ENCODE measurements at regions not wholly inside any gene's neighbourhood (a gene's known extent, or its start where the extent isn't known, plus 50 kb on each side); places are given as distances from the start of the nearest gene placed in this dataset.

GRCh38 chr9:118522093-118523028 is 818.2 kb downstream of the TLR4 start:
- no peaks in the 10 kb centered on the region for H3K36me3 Mint-ChIP-seq
- no peaks in the 10 kb centered on the region for H3K27me3 Mint-ChIP-seq
- H3K4me3 Mint-ChIP-seq = no peak overlapping the region
- no peak overlapping the region for H3K27ac Mint-ChIP-seq
- H3K4me1 Mint-ChIP-seq = no peaks in the 10 kb centered on the region
- no peaks in the 10 kb centered on the region for H3K9me3 Mint-ChIP-seq
- DNase-seq = peak; percentile 18
- peak; percentile 93 for ATAC-seq (replicated peaks)

DNA sequence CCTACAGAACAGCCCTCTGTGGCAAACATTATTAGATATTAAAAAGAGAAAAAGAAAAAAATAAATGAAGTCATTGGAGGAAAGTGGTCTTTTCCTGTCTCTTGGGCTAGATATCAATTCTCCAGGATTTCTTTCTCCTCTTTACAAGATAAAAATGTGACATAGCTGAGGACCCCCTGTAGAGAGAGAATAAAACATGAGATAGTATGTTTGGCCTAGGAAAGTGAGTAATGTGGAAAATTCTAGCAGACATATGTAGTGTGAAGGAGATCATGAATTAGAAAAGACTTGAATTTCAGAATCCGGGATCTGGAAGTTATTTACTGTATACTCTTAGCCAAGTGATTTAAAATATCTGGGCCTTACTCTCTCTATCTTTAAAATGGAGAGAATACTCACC is 823.1 kb downstream of the TLR4 start:
- Mint-ChIP-seq H3K4me1 (peaks cover 3 to 7% of the 10 kb centered on the region in 2 donors), H3K9me3 (no peaks in the 10 kb centered on the region), H3K4me3 (no peak overlapping the region), H3K36me3 (no peaks in the 10 kb centered on the region), H3K27ac (no peak overlapping the region), H3K27me3 (no peaks in the 10 kb centered on the region)
- ATAC-seq (replicated peaks) = no peak
- DNase-seq = no peak

- ATAC-seq (replicated peaks) = peak in 1 of 2 donors; percentile 31
- H3K9me3 Mint-ChIP-seq = peaks cover 0 to 2% of the 10 kb centered on the region in 2 donors
- no peak for DNase-seq
- H3K27ac Mint-ChIP-seq = no peak overlapping the region
- H3K4me1 Mint-ChIP-seq = peaks cover 3 to 7% of the 10 kb centered on the region in 2 donors
- no peak overlapping the region for H3K4me3 Mint-ChIP-seq
- H3K27me3 Mint-ChIP-seq = no peaks in the 10 kb centered on the region
- no peaks in the 10 kb centered on the region for H3K36me3 Mint-ChIP-seq
These were observed 825.0 kb downstream of the TLR4 start for GRCh38 chr9:118529210-118529609.

DNA sequence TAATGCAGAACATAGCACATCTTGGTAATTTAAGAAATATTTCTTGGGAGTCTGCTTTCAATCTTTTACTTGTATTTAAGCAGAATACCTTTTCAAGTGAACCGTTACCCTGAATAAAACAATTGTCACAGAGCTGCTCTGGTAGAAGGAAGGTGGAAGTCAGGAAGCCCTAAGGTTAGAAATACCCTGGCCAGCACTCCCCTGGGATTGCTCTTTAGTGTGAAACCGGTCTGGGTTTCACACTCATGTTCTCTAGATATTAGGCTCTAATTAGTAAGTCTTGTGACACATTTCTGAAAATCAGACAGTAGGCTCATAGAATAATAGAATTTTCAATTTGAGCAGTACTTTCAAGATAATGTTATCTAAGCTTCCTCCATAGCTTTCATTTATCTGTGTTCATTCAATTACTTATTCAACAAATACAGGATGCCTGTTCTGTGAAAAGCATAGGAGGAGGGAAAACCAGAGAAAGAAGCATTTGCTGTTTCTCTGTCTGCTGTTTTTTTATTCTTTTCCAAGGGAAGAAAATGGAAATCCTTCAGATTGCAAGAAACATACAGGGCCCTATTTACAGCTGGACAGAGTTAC is 825.5 kb downstream of the TLR4 start:
- H3K27me3 Mint-ChIP-seq = no peaks in the 10 kb centered on the region
- no peak overlapping the region for H3K4me3 Mint-ChIP-seq
- no peaks in the 10 kb centered on the region for H3K36me3 Mint-ChIP-seq
- DNase-seq (no peak), ATAC-seq (replicated peaks) (peak; percentile 48)
- peaks cover 0 to 2% of the 10 kb centered on the region in 2 donors for H3K9me3 Mint-ChIP-seq
- no peak overlapping the region for H3K27ac Mint-ChIP-seq
- peaks cover 3 to 7% of the 10 kb centered on the region in 2 donors for H3K4me1 Mint-ChIP-seq

GRCh38 chr9:118532592-118532991 is 828.4 kb downstream of the TLR4 start:
- Mint-ChIP-seq H3K9me3 (peaks cover 2 to 4% of the 10 kb centered on the region in 2 donors), H3K27me3 (no peaks in the 10 kb centered on the region), H3K4me3 (no peak overlapping the region), H3K36me3 (no peaks in the 10 kb centered on the region), H3K4me1 (peaks cover 3 to 7% of the 10 kb centered on the region in 2 donors), H3K27ac (no peak overlapping the region)
- ATAC-seq (replicated peaks) = no peak
- DNase-seq = no peak

DNA sequence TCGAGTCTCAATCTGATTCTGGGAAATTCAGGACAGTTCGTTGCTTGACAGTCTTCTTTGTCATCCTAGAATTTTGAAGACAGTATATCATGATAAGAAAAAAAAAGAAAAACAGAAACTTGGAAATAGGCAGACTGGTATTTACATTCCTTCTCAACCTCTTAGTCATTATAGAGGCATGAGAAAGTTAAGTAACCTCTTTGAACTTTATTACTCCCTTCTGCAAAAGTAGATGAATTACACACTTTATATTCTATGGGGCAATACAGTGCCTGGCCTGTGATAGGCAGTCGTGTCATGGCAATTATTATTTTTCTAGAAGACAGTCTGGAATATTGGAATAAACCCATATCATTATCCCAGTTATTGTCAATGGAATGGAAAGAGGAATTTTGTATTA is 828.9 kb downstream of the TLR4 start:
- H3K27me3 Mint-ChIP-seq = no peaks in the 10 kb centered on the region
- H3K4me1 Mint-ChIP-seq = peaks cover 3 to 7% of the 10 kb centered on the region in 2 donors
- peaks cover 2 to 4% of the 10 kb centered on the region in 2 donors for H3K9me3 Mint-ChIP-seq
- DNase-seq (no peak), ATAC-seq (replicated peaks) (no peak)
- H3K27ac Mint-ChIP-seq = no peak overlapping the region
- no peak overlapping the region for H3K4me3 Mint-ChIP-seq
- no peaks in the 10 kb centered on the region for H3K36me3 Mint-ChIP-seq

GRCh38 chr9:118533850-118534249 is 829.6 kb downstream of the TLR4 start:
- no peak overlapping the region for H3K27ac Mint-ChIP-seq
- peaks cover 2 to 4% of the 10 kb centered on the region in 2 donors for H3K9me3 Mint-ChIP-seq
- DNase-seq = no peak
- ATAC-seq (replicated peaks) = no peak
- H3K4me1 Mint-ChIP-seq = peaks cover 3 to 7% of the 10 kb centered on the region in 2 donors
- H3K27me3 Mint-ChIP-seq = no peaks in the 10 kb centered on the region
- no peaks in the 10 kb centered on the region for H3K36me3 Mint-ChIP-seq
- H3K4me3 Mint-ChIP-seq = no peak overlapping the region

DNA sequence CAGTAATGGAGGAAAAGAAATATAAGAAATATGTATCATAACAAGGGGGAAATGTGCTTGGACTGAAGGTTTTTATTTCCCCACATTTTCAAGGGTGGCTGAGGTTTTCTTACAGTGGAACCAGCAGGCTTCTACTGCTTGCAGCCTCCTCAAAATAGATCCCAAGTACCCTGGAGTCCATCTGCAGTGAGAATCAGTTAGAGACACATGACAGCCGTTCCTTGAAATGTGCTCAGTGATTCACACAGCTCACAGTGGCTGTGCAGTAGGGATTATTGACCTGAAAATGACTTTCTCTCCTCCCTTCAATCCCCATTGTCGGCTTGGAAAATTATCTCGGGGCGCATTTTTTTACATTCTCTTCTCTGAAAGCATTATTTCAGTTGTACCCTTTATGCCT is 832.0 kb downstream of the TLR4 start:
- Mint-ChIP-seq H3K27me3 (no peaks in the 10 kb centered on the region), H3K4me3 (no peak overlapping the region), H3K4me1 (no peaks in the 10 kb centered on the region), H3K36me3 (no peaks in the 10 kb centered on the region), H3K27ac (no peak overlapping the region), H3K9me3 (peaks cover 2 to 4% of the 10 kb centered on the region in 2 donors)
- no peak for DNase-seq
- no peak for ATAC-seq (replicated peaks)

DNA sequence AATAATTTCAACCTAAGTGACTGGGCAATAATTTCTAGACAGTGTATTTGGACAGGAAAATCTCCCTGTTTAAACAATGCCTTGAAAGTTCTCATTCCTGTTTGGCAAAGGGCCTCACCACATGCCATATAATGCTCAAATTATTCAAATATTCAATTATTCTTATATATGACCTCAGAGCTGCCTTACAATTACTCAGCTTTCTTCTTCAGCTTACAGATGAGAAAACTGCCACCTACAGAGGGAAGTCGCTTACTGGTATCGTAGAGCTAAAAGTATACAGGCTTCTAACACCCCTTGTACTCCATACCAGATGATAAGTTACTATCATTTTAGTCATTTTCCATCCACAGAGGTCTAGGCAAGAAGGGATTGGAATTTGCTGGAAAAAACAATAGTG is 830.3 kb downstream of the BRINP1 start:
- peaks cover 2 to 4% of the 10 kb centered on the region in 2 donors for H3K9me3 Mint-ChIP-seq
- no peaks in the 10 kb centered on the region for H3K4me1 Mint-ChIP-seq
- H3K27me3 Mint-ChIP-seq = no peaks in the 10 kb centered on the region
- no peak for ATAC-seq (replicated peaks)
- no peak overlapping the region for H3K27ac Mint-ChIP-seq
- no peak overlapping the region for H3K4me3 Mint-ChIP-seq
- DNase-seq = no peak
- H3K36me3 Mint-ChIP-seq = no peaks in the 10 kb centered on the region

- no peaks in the 10 kb centered on the region for H3K36me3 Mint-ChIP-seq
- H3K27ac Mint-ChIP-seq = no peak overlapping the region
- no peaks in the 10 kb centered on the region for H3K4me1 Mint-ChIP-seq
- DNase-seq = no peak
- H3K9me3 Mint-ChIP-seq = no peaks in the 10 kb centered on the region
- H3K4me3 Mint-ChIP-seq = no peak overlapping the region
- no peaks in the 10 kb centered on the region for H3K27me3 Mint-ChIP-seq
- no peak for ATAC-seq (replicated peaks)
These were observed 815.8 kb downstream of the BRINP1 start for GRCh38 chr9:118553465-118553864.

- H3K27me3 Mint-ChIP-seq = no peaks in the 10 kb centered on the region
- no peaks in the 10 kb centered on the region for H3K36me3 Mint-ChIP-seq
- no peaks in the 10 kb centered on the region for H3K9me3 Mint-ChIP-seq
- no peaks in the 10 kb centered on the region for H3K4me1 Mint-ChIP-seq
- DNase-seq = no peak
- no peak for ATAC-seq (replicated peaks)
- H3K4me3 Mint-ChIP-seq = no peak overlapping the region
- H3K27ac Mint-ChIP-seq = no peak overlapping the region
These were observed 814.2 kb downstream of the BRINP1 start for GRCh38 chr9:118554987-118555386.

GRCh38 chr9:118558026-118558425 is 811.2 kb downstream of the BRINP1 start:
- H3K4me1 Mint-ChIP-seq = no peaks in the 10 kb centered on the region
- no peaks in the 10 kb centered on the region for H3K36me3 Mint-ChIP-seq
- no peak for DNase-seq
- ATAC-seq (replicated peaks) = no peak
- no peak overlapping the region for H3K4me3 Mint-ChIP-seq
- H3K27ac Mint-ChIP-seq = no peak overlapping the region
- H3K9me3 Mint-ChIP-seq = no peaks in the 10 kb centered on the region
- no peaks in the 10 kb centered on the region for H3K27me3 Mint-ChIP-seq

DNA sequence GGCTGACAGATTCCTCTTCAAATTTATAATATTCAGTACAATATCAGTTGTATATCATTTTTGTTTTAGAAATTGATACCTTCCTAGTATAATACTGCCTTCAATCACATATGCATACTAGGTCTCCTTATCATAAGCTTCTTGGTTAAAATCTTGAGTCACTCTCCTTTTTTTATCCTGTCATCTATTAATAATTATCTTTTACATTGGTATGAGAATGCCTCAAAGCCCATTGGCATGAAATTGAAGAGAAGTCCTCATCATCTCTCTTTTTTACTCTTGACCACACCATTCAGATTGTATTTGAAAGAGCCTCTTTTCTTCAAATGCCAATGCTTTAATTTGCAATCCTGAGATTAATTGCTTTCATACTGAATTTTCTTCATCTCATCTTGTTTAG is 810.3 kb downstream of the BRINP1 start:
- Mint-ChIP-seq H3K27ac (no peak overlapping the region), H3K27me3 (no peaks in the 10 kb centered on the region), H3K4me1 (no peaks in the 10 kb centered on the region), H3K4me3 (no peak overlapping the region), H3K36me3 (no peaks in the 10 kb centered on the region), H3K9me3 (no peaks in the 10 kb centered on the region)
- no peak for ATAC-seq (replicated peaks)
- DNase-seq = no peak

DNA sequence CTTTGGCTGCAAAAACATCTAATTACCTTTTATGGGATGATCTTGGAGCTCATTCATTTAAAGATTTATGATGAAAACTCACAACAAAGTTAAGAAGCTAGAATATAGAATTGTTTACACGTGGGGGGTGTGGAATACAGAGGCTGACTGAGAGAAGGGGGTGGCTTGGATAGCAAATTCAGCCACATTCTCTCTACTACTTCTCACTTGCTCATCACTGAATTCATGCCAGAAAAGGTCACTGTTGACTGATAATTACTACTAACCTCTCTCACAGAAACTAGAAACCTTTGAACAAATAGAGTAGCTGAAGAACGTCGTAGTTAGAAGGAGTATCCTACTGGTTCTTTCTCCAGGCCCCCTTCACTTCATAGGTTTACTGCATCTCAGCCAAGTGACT is 808.2 kb downstream of the BRINP1 start:
- H3K27me3 Mint-ChIP-seq = no peaks in the 10 kb centered on the region
- H3K27ac Mint-ChIP-seq = no peak overlapping the region
- H3K36me3 Mint-ChIP-seq = no peaks in the 10 kb centered on the region
- H3K9me3 Mint-ChIP-seq = no peaks in the 10 kb centered on the region
- no peaks in the 10 kb centered on the region for H3K4me1 Mint-ChIP-seq
- H3K4me3 Mint-ChIP-seq = no peak overlapping the region
- no peak for DNase-seq
- ATAC-seq (replicated peaks) = no peak

DNA sequence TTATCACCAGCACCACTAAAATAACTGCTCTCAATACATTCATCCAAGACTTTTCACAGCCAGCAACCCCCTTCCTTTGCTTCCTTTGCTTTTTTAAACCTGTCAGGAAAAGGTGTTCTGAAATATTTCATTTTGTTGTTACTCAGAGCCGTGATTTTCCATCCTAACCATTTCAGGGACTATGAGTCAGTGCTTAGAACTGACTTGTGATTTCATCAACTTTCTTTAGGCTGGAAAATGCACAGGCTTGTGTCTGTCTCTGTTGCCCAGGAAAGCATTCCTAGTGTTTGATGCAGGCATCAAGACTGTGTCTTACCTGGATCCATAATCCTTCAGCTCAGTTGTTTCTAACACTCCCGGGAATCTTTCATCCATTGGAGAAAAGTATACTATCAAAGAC is 805.6 kb downstream of the BRINP1 start:
- no peaks in the 10 kb centered on the region for H3K9me3 Mint-ChIP-seq
- DNase-seq = no peak
- no peaks in the 10 kb centered on the region for H3K36me3 Mint-ChIP-seq
- H3K27ac Mint-ChIP-seq = no peak overlapping the region
- ATAC-seq (replicated peaks) = no peak
- H3K4me3 Mint-ChIP-seq = no peak overlapping the region
- no peaks in the 10 kb centered on the region for H3K27me3 Mint-ChIP-seq
- no peaks in the 10 kb centered on the region for H3K4me1 Mint-ChIP-seq
